ENCODE measurements at regions not wholly inside any gene's neighbourhood (a gene's known extent, or its start where the extent isn't known, plus 50 kb on each side); places are given as distances from the start of the nearest gene placed in this dataset.
"Not testable (repeated sequence)": the region's sequence is repeated elsewhere in the genome, so short reads cannot be mapped to it uniquely, and the experiment has no call there.

GRCh38 chr20:29497684-29498083 lies 1759.8 kb upstream of the DEFB115 start:
- not testable (repeated sequence) for H3F3A ChIP-seq (replicated peaks; ENCODE audit: low read depth); ATAC-seq; H3K36me3 ChIP-seq (ENCODE audit: insufficient read depth); H3K27ac ChIP-seq (ENCODE audit: low read depth); H3K27ac Mint-ChIP-seq; H3K4me3 ChIP-seq; DNase-seq (ENCODE audit: low spot score); H3K4me1 Mint-ChIP-seq; H3K9me2 ChIP-seq (ENCODE audit: insufficient read depth); H3K79me2 ChIP-seq (replicated peaks; ENCODE audit: insufficient read depth); H3K4me2 ChIP-seq; H4K20me1 ChIP-seq (replicated peaks; ENCODE audit: insufficient read depth); H2AFZ ChIP-seq; H3K27me3 Mint-ChIP-seq (ENCODE audit: insufficient read depth, low read depth, poor library complexity); H3K27me3 ChIP-seq (ENCODE audit: insufficient read depth); H3K4me3 Mint-ChIP-seq; H3K4me1 ChIP-seq (ENCODE audit: insufficient read depth)
- Mint-ChIP-seq H3K36me3 (ENCODE audit: low read depth) (peaks cover 18% of the 10 kb centered on the region), H3K9me3 (peaks cover 37% of the 10 kb centered on the region)

GRCh38 chr20:29500738-29501137 lies 1756.7 kb upstream of the DEFB115 start:
- Mint-ChIP-seq H3K36me3 (ENCODE audit: low read depth) (peaks cover 15% of the 10 kb centered on the region), H3K9me3 (peaks cover 34% of the 10 kb centered on the region)
- not testable (repeated sequence) for H3K27ac ChIP-seq (ENCODE audit: low read depth); H3K4me1 ChIP-seq (ENCODE audit: insufficient read depth); H3K4me3 Mint-ChIP-seq; H3K4me2 ChIP-seq; H3K36me3 ChIP-seq (ENCODE audit: insufficient read depth); H3K4me3 ChIP-seq; H3K27me3 ChIP-seq (ENCODE audit: insufficient read depth); H2AFZ ChIP-seq; ATAC-seq; H3K79me2 ChIP-seq (replicated peaks; ENCODE audit: insufficient read depth); H3K9me2 ChIP-seq (ENCODE audit: insufficient read depth); H3K27me3 Mint-ChIP-seq (ENCODE audit: insufficient read depth, low read depth, poor library complexity); DNase-seq (ENCODE audit: low spot score); H3K4me1 Mint-ChIP-seq; H3K27ac Mint-ChIP-seq; H4K20me1 ChIP-seq (replicated peaks; ENCODE audit: insufficient read depth); H3F3A ChIP-seq (replicated peaks; ENCODE audit: low read depth)

GRCh38 chr20:29514634-29515033 lies 1742.8 kb upstream of the DEFB115 start:
- not testable (repeated sequence) for H3K4me3 ChIP-seq; H4K20me1 ChIP-seq (replicated peaks; ENCODE audit: insufficient read depth); H3K36me3 ChIP-seq (ENCODE audit: insufficient read depth); H3K4me3 Mint-ChIP-seq; H3K27me3 ChIP-seq (ENCODE audit: insufficient read depth); H3K27ac Mint-ChIP-seq; H2AFZ ChIP-seq; H3K4me1 ChIP-seq (ENCODE audit: insufficient read depth); DNase-seq (ENCODE audit: low spot score); H3K27ac ChIP-seq (ENCODE audit: low read depth); H3K4me1 Mint-ChIP-seq; H3K9me2 ChIP-seq (ENCODE audit: insufficient read depth); H3K4me2 ChIP-seq; H3F3A ChIP-seq (replicated peaks; ENCODE audit: low read depth); H3K79me2 ChIP-seq (replicated peaks; ENCODE audit: insufficient read depth); ATAC-seq; H3K27me3 Mint-ChIP-seq (ENCODE audit: insufficient read depth, low read depth, poor library complexity)
- Mint-ChIP-seq H3K9me3 (peaks cover 56% of the 10 kb centered on the region), H3K36me3 (ENCODE audit: low read depth) (peaks cover 27% of the 10 kb centered on the region)

GRCh38 chr20:29516847-29517246 lies 1740.6 kb upstream of the DEFB115 start:
- H3K27me3 ChIP-seq (ENCODE audit: insufficient read depth); H3K27ac Mint-ChIP-seq: not testable (repeated sequence)

More at GRCh38 chr20:29516847-29517246, 1740.6 kb upstream of the DEFB115 start:
- Mint-ChIP-seq H3K9me3 (peaks cover 78% of the 10 kb centered on the region), H3K36me3 (ENCODE audit: low read depth) (peaks cover 43% of the 10 kb centered on the region)
- H3K27ac ChIP-seq (ENCODE audit: low read depth); H4K20me1 ChIP-seq (replicated peaks; ENCODE audit: insufficient read depth); H3K27me3 Mint-ChIP-seq (ENCODE audit: insufficient read depth, low read depth, poor library complexity); H2AFZ ChIP-seq; H3K4me2 ChIP-seq; DNase-seq (ENCODE audit: low spot score); H3K4me1 ChIP-seq (ENCODE audit: insufficient read depth); H3K79me2 ChIP-seq (replicated peaks; ENCODE audit: insufficient read depth); H3K4me1 Mint-ChIP-seq; H3F3A ChIP-seq (replicated peaks; ENCODE audit: low read depth); H3K36me3 ChIP-seq (ENCODE audit: insufficient read depth); H3K9me2 ChIP-seq (ENCODE audit: insufficient read depth); H3K4me3 ChIP-seq; H3K4me3 Mint-ChIP-seq; ATAC-seq: not testable (repeated sequence)
